GM18907 (cell line): ENCODE measurements at regions not wholly inside any gene's neighbourhood (a gene's known extent, or its start where the extent isn't known, plus 50 kb on each side); places are given as distances from the start of the nearest gene placed in this dataset.
A peak's percentile ranks its signal among the peaks of the same experiment; 100 is the strongest.
"Not testable (repeated sequence)": the region's sequence is repeated elsewhere in the genome, so short reads cannot be mapped to it uniquely, and the experiment has no call there.

Experiments
- ATAC-seq: cut with Tn5 transposase; IDR thresholded peaks from one replicate; pipeline ENCODE4 v1.9.1; 2021; ENCODE audit warnings: mild to moderate bottlenecking, moderate library complexity; ENCODE audit not compliant: unreplicated experiment

GRCh38 chr1:239976130-239976968 is 115.3 kb upstream of the FMN2 start:
- peak; percentile 91 for ATAC-seq

DNA sequence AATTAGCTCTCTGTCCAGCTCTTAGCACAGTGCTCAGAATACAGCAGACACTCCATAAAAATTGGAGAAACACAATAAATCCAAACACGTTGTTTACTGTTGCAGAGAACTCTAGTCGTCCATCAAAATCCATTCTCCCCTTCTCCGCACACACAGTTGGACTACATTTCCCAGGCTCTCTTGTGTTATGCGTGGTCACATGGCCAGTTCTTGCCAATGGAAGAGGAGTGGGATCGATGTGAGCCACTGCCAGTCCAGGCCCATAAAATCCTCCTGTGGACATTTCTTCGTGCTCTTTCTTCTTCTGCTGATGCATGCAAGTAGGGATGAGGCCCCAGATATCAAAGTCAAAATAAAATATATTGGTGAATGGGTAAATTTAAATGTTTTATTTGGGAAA is 114.3 kb upstream of the FMN2 start:
- no peak for ATAC-seq

GRCh38 chr1:239979456-239979855 is 112.2 kb upstream of the FMN2 start:
- no peak for ATAC-seq

- no peak for ATAC-seq
Measured at GRCh38 chr1:239982762-239983161, 108.9 kb upstream of the FMN2 start.

GRCh38 chr1:239985044-239985443 is 106.6 kb upstream of the FMN2 start:
- ATAC-seq, result no peak

DNA sequence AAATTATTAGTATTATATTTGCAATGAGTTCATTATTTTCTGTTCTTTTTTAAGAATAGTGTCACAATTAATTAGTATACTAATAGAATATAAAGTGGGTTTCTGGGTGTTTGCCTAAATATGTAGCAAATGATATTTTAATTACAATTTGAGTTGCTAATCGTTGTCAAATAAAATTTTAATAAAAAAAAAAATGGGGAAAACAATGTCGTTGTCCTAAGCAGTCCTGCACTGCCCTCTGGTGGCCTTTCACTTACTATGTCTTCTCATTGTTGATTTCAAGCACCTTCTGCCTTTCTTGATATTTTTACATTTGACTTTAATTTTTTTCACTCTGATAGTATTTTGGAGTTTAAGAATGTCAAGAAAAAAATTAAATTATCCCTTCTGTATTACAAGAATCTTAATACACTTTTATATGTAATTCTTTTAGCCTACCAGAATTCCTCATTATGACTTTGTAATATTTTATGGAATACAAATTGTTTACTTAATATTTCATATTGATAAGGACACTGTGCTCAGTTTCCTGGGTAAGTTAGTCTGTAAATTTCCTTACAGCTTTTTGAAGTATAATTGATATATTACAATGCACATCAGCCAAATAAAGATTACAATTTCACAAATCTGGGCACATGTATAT is 104.5 kb upstream of the FMN2 start:
- ATAC-seq, result no peak

DNA sequence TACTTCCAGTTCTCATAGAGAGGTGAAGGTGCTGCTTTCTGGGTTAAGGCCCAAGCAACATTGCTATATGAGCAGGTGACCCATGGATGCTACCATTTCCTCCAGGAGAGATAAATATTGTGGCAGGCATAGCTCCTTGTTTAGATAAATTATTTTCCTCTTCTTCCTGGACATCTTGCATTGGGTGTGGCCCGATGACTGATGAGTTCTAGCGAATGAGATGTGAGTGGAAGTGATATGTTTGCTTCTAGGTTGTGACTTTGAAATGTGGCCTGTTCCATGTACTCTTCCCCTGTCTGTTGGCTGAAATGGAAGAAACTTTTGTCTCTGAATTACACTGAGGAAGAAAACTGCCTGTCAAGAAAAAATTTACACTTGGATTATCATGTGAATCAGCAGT is 101.7 kb upstream of the FMN2 start:
- no peak for ATAC-seq

DNA sequence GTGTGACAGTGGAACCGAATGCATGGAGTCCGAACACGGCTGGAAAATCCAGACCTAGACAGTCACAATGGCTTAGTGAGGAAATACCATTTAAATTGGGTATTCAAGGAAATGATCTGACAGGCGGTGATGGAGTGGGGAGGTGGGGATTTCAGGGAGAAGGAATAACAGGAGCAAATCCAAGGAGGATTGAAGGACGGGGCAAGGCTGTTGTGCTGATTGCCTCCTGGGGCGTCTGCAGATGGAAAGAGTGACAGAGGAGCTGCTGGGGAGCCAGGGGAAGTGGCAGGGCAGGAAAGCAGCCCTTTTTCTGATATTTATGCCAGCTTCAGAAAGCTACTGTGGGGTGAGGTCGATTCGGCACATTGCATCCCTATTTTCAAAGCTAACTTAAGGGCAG is 99.1 kb upstream of the FMN2 start:
- not testable (repeated sequence) for ATAC-seq

DNA sequence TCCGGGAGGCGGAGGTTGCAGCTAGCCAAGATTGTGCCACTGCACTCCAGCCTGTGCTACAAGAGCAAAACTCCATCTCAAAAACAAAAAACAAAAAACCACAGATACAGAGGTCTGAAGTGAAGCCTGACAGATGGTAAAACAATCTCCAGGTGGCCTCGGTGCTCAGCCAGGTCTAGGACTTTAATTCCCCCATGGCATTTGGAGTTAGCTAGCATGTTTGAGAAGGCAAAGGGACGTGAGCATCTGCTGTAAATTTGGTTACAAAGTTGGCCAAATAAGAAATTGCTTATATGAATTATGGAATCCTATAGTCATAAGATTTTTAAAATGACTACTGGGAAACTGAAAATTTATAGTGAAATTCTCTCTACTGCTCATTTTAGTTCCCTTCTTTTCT is 98.3 kb upstream of the FMN2 start:
- no peak for ATAC-seq

DNA sequence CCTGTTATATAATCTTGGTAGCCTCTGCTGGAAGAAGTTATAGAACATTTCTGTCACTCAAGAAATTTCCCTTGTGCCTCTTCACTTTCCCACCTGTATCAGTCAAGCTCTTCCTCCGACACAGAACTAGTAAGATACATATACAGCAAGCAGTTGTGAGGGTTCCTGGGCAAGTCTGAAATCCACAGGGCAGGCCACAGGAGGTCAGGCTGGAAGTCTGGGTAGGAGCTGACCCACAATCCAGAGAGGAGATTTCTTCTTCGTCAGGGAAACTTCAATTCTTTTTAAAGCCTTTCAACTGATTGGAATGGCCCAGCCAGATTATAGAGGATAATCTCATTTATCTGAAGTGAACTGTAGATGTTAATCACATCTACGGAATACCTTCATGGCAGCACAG is 96.4 kb upstream of the FMN2 start:
- ATAC-seq, result no peak

DNA sequence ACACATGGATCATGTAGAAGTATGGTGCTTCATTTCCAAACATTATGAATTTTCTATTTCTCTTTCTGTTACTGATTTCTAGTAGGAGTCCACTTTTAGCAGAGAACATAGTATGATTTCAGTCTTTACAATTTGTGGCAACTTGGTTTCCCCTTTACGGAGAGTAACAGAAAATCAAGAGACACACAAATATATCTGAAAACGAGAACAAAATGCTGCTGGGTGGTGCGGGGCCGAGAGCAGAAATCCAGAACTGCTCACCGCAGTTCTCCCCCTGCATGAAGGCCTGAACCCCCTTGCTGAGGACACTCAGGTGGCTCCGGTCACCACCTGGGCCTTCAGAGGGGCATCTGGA is 94.5 kb upstream of the FMN2 start:
- ATAC-seq, result no peak

DNA sequence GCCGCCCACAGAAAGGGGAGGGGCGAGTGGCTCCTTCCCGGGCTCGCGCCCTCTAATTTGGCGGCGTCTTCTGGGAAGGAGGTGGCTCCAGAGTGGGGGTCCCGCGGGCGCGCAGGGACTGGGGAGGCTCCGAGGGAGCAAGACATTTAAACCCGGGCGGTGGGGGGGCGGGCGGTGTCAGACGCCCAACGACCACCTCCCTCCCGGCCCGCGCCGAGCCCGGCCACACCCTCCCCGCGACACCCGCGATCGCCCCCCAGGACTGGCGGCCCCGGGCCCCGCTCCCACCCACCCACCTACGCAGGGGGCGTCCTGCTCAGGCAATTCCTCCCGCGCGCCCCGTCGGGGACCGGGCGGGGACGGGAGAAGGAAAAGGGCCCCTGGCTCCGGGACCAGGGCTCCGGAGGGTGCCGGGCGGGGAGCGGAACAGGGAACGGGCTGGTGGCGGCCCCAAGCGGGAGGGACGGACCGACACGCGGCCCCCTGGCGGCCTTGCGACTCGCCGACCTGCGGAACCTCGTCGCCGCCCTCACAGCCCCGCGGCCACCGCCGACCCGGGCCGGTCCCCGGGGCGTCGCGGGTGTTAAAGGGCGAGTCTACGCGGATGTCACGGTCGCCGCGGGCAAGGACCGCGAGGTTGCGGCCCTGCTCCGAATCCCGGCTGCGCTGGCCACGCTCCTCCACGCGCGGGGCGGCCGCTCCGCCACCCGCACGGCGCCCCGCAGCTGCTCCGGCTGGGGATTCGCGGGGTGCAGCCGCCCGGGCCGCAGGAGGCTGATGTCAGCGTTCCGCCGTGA is 94.0 kb upstream of the FMN2 start:
- no peak for ATAC-seq

DNA sequence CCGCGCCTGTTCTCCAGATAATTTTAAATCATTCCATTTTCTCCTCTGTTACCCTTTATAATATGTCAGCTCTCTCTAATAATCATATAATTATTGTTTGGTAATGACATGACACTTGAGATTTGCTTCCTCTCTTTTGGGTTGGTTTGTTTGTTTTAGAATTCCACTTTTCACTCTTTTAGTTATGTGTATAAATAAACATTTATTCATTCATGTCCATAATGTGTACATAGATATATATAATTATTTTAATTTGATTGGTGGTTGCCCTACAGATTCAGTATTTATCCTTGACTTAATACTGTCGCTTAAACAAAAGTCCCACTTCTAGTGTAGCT is 93.4 kb upstream of the FMN2 start:
- no peak for ATAC-seq

- ATAC-seq, result no peak
Measured at GRCh38 chr1:239999170-239999569, 92.5 kb upstream of the FMN2 start.

DNA sequence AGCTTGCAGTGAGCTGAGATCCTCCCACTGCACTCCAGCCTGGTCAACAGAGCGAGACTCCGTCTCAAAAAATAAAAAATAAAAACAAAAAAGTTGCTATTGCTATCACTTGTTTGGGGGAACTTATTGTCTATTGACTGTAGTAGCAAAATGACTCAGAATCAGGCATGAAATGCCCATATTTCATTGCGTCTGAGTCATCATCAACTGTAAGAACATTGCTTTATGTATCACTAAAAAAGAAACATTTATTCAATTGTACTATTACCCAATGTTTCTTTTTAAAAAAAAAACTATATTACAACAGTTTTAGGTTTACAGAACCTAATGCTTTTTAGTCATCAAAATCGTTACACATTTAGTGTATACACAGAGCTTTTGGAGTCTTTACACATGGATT is 91.0 kb upstream of the FMN2 start:
- ATAC-seq, result no peak

DNA sequence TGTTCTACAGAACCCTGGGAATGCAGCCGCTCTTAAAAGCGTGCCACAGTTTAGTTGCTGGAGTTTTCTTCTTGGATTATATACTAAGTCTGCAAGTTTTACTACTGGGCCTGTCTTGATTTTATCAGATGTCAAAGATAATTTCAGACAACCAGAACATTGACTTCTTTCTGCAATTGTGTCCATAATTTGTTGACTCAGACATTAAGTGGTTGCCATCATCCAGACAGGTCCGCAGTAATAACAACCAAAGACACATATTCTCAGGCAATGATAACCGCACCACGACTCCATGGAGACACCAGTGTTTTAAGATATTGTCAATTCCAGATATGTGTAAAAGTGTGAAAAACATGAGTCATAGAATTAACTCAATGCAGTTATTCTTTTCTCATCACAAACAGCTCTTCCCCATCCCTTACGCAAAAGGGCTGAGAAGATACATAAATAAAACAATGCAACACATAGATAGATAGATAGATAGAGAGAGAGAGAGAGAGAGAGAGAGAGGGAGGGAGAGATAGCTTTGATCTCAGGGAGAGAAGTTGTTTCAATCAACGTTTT is 90.4 kb upstream of the FMN2 start:
- ATAC-seq, result no peak

DNA sequence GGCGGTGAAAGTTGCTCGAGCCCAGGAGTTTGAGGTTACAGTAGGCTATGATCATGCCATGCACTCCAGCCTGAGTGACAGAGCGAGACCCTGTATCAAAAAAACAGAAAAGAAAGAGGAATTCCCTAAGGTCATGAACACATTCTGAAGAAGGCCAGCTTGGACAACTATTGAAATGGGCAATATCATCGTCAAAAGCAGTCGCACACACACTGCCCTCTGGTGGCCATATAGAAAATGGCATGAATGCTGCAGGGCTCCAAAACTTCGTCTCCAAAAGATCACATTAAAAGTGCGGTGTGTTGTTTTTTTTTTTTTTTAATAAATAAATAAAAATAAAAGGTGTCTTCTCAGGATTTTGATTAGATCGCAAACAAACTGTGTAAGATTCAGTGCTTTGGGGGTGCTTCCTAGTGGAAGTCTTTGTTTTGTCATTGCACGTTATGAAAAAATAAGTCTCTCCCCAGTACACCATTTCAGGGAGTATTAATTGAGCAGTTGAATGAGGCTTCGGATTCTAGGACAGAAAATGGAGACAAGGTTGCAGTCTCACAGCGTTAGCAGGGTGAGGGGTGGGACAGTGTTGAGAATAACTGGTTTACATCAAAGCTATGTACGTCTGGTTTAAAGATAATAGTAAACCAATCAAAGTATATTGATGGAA is 87.5 kb upstream of the FMN2 start:
- no peak for ATAC-seq

DNA sequence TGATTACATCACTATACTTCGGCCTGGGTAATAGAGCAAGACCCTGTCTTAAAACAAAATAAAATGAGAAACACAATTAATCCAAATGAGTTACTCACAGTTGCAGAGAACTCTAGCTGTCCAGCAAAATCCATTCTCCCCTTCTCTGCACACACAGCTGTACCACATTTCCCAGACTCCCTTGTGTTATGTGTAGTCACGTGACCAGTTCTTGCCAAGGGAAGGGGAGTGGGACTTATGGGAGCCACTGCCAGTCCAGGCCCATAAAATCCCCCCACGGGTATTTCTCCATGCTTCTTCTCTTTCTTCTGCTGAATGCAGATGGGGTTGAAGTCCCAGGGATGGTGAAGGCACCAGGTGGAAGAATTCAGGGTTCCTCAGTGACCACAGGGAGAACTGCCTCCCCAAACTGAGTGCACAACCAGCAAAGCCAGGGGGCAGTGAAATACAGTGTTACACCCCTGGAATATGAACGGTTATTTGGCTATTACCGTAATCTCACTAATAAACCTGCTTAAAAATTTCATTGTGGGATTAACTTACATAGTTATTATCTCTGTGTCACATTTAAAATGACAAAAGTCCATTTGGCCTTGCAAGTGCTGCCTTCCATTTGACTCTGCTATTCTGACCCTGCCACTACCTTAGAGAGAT is 85.6 kb upstream of the FMN2 start:
- ATAC-seq, result no peak

GRCh38 chr1:240008298-240008697 is 83.4 kb upstream of the FMN2 start:
- no peak for ATAC-seq

- no peak for ATAC-seq
Measured at GRCh38 chr1:240014051-240014450, 77.6 kb upstream of the FMN2 start.

GRCh38 chr1:240018617-240019016 is 73.1 kb upstream of the FMN2 start:
- no peak for ATAC-seq
